HEK293 (cell line): ENCODE measurements at regions not wholly inside any gene's neighbourhood (a gene's known extent, or its start where the extent isn't known, plus 50 kb on each side); places are given as distances from the start of the nearest gene placed in this dataset.

Experiments
- CTCF ChIA-PET: fragments of 350-600 bp; formaldehyde crosslinking; extraction: SDS; loops from one replicate; lab custom pipeline; 2021; ENCODE audit warnings: antibody characterized with exemption; lab: Yijun Ruan, JAX
- POLR2A ChIA-PET: fragments of 300-600 bp; formaldehyde crosslinking; extraction: SDS; loops from one replicate; lab custom pipeline; 2020; ENCODE audit warnings: antibody characterized with exemption, inconsistent platforms; lab: Yijun Ruan, JAX
- H3K27ac ChIP-seq: fragments of 200-500 bp; sonication (Bioruptor generic); 2 replicates; pipeline ENCODE4 v1.5.1; 2014; ENCODE audit warnings: low read depth, low read length, control low read depth, inconsistent platforms; ENCODE audit errors: extremely low read depth
- H3K36me3 ChIP-seq, 2 experiments: fragments of 200-500 bp in 1 of 2; sonication (Bioruptor generic) in 1 of 2; 1 replicate in 1 of 2; 2 replicates in 1 of 2; pipeline ENCODE4 v1.5.1; 2014 to 2017; ENCODE audit warnings: inconsistent platforms in 2 of 2, low read length in 2 of 2; ENCODE audit not compliant: control insufficient read depth in 2 of 2, insufficient read depth in 1 of 2
- H3K4me1 ChIP-seq: fragments of 200-500 bp; sonication (Bioruptor generic); 2 replicates; pipeline ENCODE4 v1.5.1; 2014; ENCODE audit warnings: mild to moderate bottlenecking, low read length, inconsistent platforms; ENCODE audit not compliant: control insufficient read depth, insufficient read depth
- H3K4me3 ChIP-seq: 2 replicates; pipeline ENCODE4 v1.5.1; 2011; ENCODE audit warnings: low read depth, mild to moderate bottlenecking, control low read depth, low read length, moderate library complexity
- H3K9me3 ChIP-seq: fragments of 200-500 bp; sonication (Bioruptor generic); 2 replicates; pipeline ENCODE4 v1.5.1; 2014; ENCODE audit warnings: low read depth, low read length, inconsistent platforms; ENCODE audit not compliant: control insufficient read depth, insufficient read depth
- GLI2 ChIP-seq: fragments of 450-650 bp; formaldehyde crosslinking; IDR thresholded peaks from 2 replicates; pipeline ENCODE4; 2017; ENCODE audit warnings: missing biosample characterization, missing genetic modification characterization, low read depth, borderline replicate concordance
- INSM2 ChIP-seq: fragments of 450-650 bp; formaldehyde crosslinking; IDR thresholded peaks from 2 replicates; pipeline ENCODE4 v1.5.1; 2016; ENCODE audit warnings: missing biosample characterization, missing genetic modification characterization
- KLF10 ChIP-seq: fragments of 450-650 bp; IDR thresholded peaks from 2 replicates; pipeline ENCODE4 v1.5.1; 2018; ENCODE audit warnings: missing biosample characterization, mild to moderate bottlenecking, missing genetic modification characterization
- KLF7 ChIP-seq: fragments of 450-650 bp; formaldehyde crosslinking; IDR thresholded peaks from 2 replicates; pipeline ENCODE4 v1.5.1; 2016; ENCODE audit warnings: missing biosample characterization, missing genetic modification characterization, borderline replicate concordance
- ZBTB10 ChIP-seq: fragments of 450-650 bp; formaldehyde crosslinking; IDR thresholded peaks from 2 replicates; pipeline ENCODE4 v1.5.1; 2016; ENCODE audit warnings: missing biosample characterization, missing genetic modification characterization
- ZNF121 ChIP-seq: fragments of 450-650 bp; formaldehyde crosslinking; IDR thresholded peaks from 2 replicates; pipeline ENCODE4 v1.5.1; 2016; ENCODE audit warnings: missing biosample characterization, missing genetic modification characterization
- ZNF174 ChIP-seq: fragments of 450-650 bp; formaldehyde crosslinking; IDR thresholded peaks from 2 replicates; pipeline ENCODE4 v1.5.0; 2017; ENCODE audit warnings: missing biosample characterization, mild to moderate bottlenecking, missing genetic modification characterization
- ZNF2 ChIP-seq: fragments of 450-650 bp; formaldehyde crosslinking; IDR thresholded peaks from 2 replicates; pipeline ENCODE4 v1.5.1; 2016; ENCODE audit warnings: missing biosample characterization, missing genetic modification characterization
- ZNF223 ChIP-seq: fragments of 450-650 bp; formaldehyde crosslinking; IDR thresholded peaks from 2 replicates; pipeline ENCODE4 v1.5.1; 2016; ENCODE audit warnings: missing biosample characterization, missing genetic modification characterization
- ZNF24 ChIP-seq: fragments of 450-650 bp; formaldehyde crosslinking; IDR thresholded peaks from 2 replicates; pipeline ENCODE4 v1.5.1; 2016; ENCODE audit warnings: missing biosample characterization, missing genetic modification characterization
- ZNF335 ChIP-seq: fragments of 450-650 bp; formaldehyde crosslinking; conservative IDR thresholded peaks from 2 replicates; pipeline ENCODE4 v1.5.1; 2016; ENCODE audit warnings: missing biosample characterization, missing genetic modification characterization
- ZNF362 ChIP-seq: fragments of 450-650 bp; formaldehyde crosslinking; IDR thresholded peaks from 2 replicates; pipeline ENCODE4 v1.5.1; 2016; ENCODE audit warnings: missing biosample characterization, missing genetic modification characterization
- ZNF426 ChIP-seq: fragments of 450-650 bp; formaldehyde crosslinking; IDR thresholded peaks from 2 replicates; pipeline ENCODE4 v1.5.1; 2017; ENCODE audit warnings: missing biosample characterization, missing genetic modification characterization, mild to moderate bottlenecking, inconsistent platforms, moderate library complexity
- ZNF510 ChIP-seq: fragments of 450-650 bp; formaldehyde crosslinking; IDR thresholded peaks from 2 replicates; pipeline ENCODE4 v1.5.1; 2018; ENCODE audit warnings: mild to moderate bottlenecking, missing genetic modification characterization, missing biosample characterization; ENCODE audit not compliant: insufficient replicate concordance
- ZNF654 ChIP-seq: fragments of 450-650 bp; formaldehyde crosslinking; IDR thresholded peaks from 2 replicates; pipeline ENCODE4 v1.5.1; 2016; ENCODE audit warnings: low read depth, missing biosample characterization, missing genetic modification characterization
- ZNF768 ChIP-seq: fragments of 450-650 bp; formaldehyde crosslinking; IDR thresholded peaks from 2 replicates; pipeline ENCODE4 v1.5.1; 2018; ENCODE audit warnings: missing biosample characterization, mild to moderate bottlenecking, missing genetic modification characterization
- ZNF792 ChIP-seq: fragments of 450-650 bp; formaldehyde crosslinking; IDR thresholded peaks from 2 replicates; pipeline ENCODE4 v1.5.1; 2016; ENCODE audit warnings: missing biosample characterization, missing genetic modification characterization

GRCh38 chr1:104098837-104099236 is 349.1 kb downstream of the AMY1C start:
- Histone ChIP-seq H3K4me3 (no peak overlapping the region), H3K4me1 (no peaks in the 10 kb centered on the region), H3K36me3 (no peaks in the 10 kb centered on the region), H3K9me3 (no peaks in the 10 kb centered on the region), H3K27ac (no peak overlapping the region)
- no peak for TF ChIP-seq ZNF174
- TF ChIP-seq KLF10 = no peak
- no peak for TF ChIP-seq ZNF426 (tag by site-specific recombination)
- TF ChIP-seq ZNF768 = no peak
- no peak for TF ChIP-seq ZNF335 (tag by site-specific recombination)
- ChIA-PET POLR2A (no interaction called here), CTCF (no interaction called here)

GRCh38 chr1:104100115-104100514 is 350.4 kb downstream of the AMY1C start:
- H3K9me3 ChIP-seq = no peaks in the 10 kb centered on the region
- no peaks in the 10 kb centered on the region for H3K36me3 ChIP-seq
- POLR2A ChIA-PET = no interaction called here
- no peaks in the 10 kb centered on the region for H3K4me1 ChIP-seq
- CTCF ChIA-PET = interaction anchor here (0.6 kb wide), 1 partner anchor 226 kb away, joined by 3 read pairs; no protein-coding TSS in a partner anchor
- no peak for TF ChIP-seq INSM2
- TF ChIP-seq, all 188 proteins: peak for 0
- H3K27ac ChIP-seq = no peak overlapping the region
- H3K4me3 ChIP-seq = no peak overlapping the region

- CTCF ChIA-PET = no interaction called here
- no peaks in the 10 kb centered on the region for H3K36me3 ChIP-seq
- no peak overlapping the region for H3K4me3 ChIP-seq
- TF ChIP-seq KLF7 (tag by site-specific recombination) = no peak
- no peak for TF ChIP-seq ZNF792
- TF ChIP-seq ZBTB10 (tag by site-specific recombination) = no peak
- no peak for TF ChIP-seq ZNF223 (tag by site-specific recombination)
- TF ChIP-seq ZNF2 (tag by site-specific recombination) = no peak
- TF ChIP-seq ZNF510 (tag by site-specific recombination) = no peak
- no peak for TF ChIP-seq ZNF24 (tag by site-specific recombination)
- TF ChIP-seq ZNF768 = no peak
- TF ChIP-seq ZNF121 = no peak
- TF ChIP-seq, all 188 proteins: peak for 0
- POLR2A ChIA-PET = no interaction called here
- Histone ChIP-seq H3K4me1 (no peaks in the 10 kb centered on the region), H3K27ac (no peak overlapping the region), H3K9me3 (no peaks in the 10 kb centered on the region)
Observed at GRCh38 chr1:104105465-104105864, 355.8 kb downstream of the AMY1C start.

GRCh38 chr1:104120525-104120924 is 370.8 kb downstream of the AMY1C start:
- no peak for TF ChIP-seq ZNF362 (tag by site-specific recombination)
- peak; percentile 41 for TF ChIP-seq ZNF654
- no peak for TF ChIP-seq GLI2 (tag by site-specific recombination)
- Histone ChIP-seq H3K4me3 (no peak overlapping the region), H3K27ac (no peak overlapping the region), H3K4me1 (no peaks in the 10 kb centered on the region), H3K9me3 (no peaks in the 10 kb centered on the region), H3K36me3 (no peaks in the 10 kb centered on the region)
- CTCF ChIA-PET = no interaction called here
- POLR2A ChIA-PET = no interaction called here
